Liver (tissue), 3 donors: ENCODE measurements at regions not wholly inside any gene's neighbourhood (a gene's known extent, or its start where the extent isn't known, plus 50 kb on each side); places are given as distances from the start of the nearest gene placed in this dataset.

Experiments
- EGR1 ChIP-seq, 2 donors: IDR thresholded peaks; 2 replicates each; pipeline ENCODE4 v1.6.1; 2016 to 2018; ENCODE audit warnings: antibody characterized with exemption in 2 of 2, low read depth in 2 of 2
- FOXA1 ChIP-seq: IDR thresholded peaks from 2 replicates; pipeline ENCODE4 v1.6.1; 2016; ENCODE audit warnings: antibody characterized with exemption
- GABPA ChIP-seq, 2 donors: IDR thresholded peaks in 1 of 2; conservative IDR thresholded peaks in 1 of 2; 2 replicates each; pipeline ENCODE4 v1.6.1; 2016; ENCODE audit warnings: antibody characterized with exemption in 2 of 2, mild to moderate bottlenecking in 1 of 2, moderate library complexity in 1 of 2
- NR2F2 ChIP-seq: IDR thresholded peaks from 2 replicates; pipeline ENCODE4 v1.6.1; 2016; ENCODE audit warnings: antibody characterized with exemption
- RAD21 ChIP-seq, 2 donors: IDR thresholded peaks; 2 replicates each; pipeline ENCODE4 v1.6.1; 2016; ENCODE audit warnings: antibody characterized with exemption in 2 of 2, mild to moderate bottlenecking in 2 of 2
- RXRA ChIP-seq, 2 donors: IDR thresholded peaks; 2 replicates each; pipeline ENCODE4 v1.6.1; 2017 to 2018; ENCODE audit warnings: antibody characterized with exemption in 2 of 2, mild to moderate bottlenecking in 1 of 2
- SP1 ChIP-seq: IDR thresholded peaks from 2 replicates; pipeline ENCODE4 v1.6.1; 2018; ENCODE audit warnings: antibody characterized with exemption, mild to moderate bottlenecking
- TAF1 ChIP-seq: conservative IDR thresholded peaks from 2 replicates; pipeline ENCODE4 v1.6.1; 2016; ENCODE audit warnings: antibody characterized with exemption, mild to moderate bottlenecking
- YY1 ChIP-seq: IDR thresholded peaks from 2 replicates; pipeline ENCODE4 v1.6.1; 2016; ENCODE audit warnings: antibody characterized with exemption, mild to moderate bottlenecking
- TF ChIP-seq, protein P1 (sequence below): fragments of 150-350 bp; IDR thresholded peaks from 2 replicates; pipeline ENCODE4 v1.5.1; 2017; ENCODE audit warnings: improper control_type of control experiment, low read depth, low read length; ENCODE audit not compliant: missing input control
- TF ChIP-seq, protein P2 (sequence below): IDR thresholded peaks from 2 replicates; pipeline ENCODE4 v1.6.1; 2016; ENCODE audit warnings: antibody characterized with exemption
- TF ChIP-seq, protein P3 (sequence below): IDR thresholded peaks from 2 replicates; pipeline ENCODE4 v1.6.1; 2016; ENCODE audit warnings: antibody characterized with exemption, mild to moderate bottlenecking
- donor health status: healthy.
- donor health status: healthy.

DNA sequence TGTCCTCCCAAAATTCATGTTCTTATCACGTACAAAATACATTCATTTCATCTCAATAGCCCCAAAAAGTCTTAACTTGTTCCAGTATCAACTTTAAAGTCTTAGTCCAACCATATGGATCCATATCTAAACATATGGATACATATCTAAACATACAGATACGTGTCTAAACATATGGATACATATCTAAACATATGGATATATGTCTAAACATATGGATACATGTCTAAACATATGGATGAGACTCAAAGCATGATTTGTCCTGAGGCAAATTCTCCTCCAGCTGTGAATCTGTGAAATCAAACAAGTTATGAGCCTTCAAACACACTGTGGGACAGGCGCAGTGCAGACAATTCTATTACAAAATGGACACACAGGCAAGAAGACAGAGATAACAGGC is 709.0 kb downstream of the TBC1D22A start:
- TF ChIP-seq YY1 (no peak), TAF1 (no peak), FOXA1 (no peak), NR2F2 (no peak), RXRA (IDR thresholded peaks at IDR 0.05) (no peak), RAD21 (IDR thresholded peaks at IDR 0.05) (no peak), EGR1 (IDR thresholded peaks at IDR 0.05; ENCODE audit: low read depth in 2 of 2) (no peak), SP1 (no peak), GABPA (IDR thresholded peaks at IDR 0.05 in 1 of 2, conservative IDR thresholded peaks at IDR 0.05 in 1 of 2) (no peak)
- TF ChIP-seq, protein P1, sequence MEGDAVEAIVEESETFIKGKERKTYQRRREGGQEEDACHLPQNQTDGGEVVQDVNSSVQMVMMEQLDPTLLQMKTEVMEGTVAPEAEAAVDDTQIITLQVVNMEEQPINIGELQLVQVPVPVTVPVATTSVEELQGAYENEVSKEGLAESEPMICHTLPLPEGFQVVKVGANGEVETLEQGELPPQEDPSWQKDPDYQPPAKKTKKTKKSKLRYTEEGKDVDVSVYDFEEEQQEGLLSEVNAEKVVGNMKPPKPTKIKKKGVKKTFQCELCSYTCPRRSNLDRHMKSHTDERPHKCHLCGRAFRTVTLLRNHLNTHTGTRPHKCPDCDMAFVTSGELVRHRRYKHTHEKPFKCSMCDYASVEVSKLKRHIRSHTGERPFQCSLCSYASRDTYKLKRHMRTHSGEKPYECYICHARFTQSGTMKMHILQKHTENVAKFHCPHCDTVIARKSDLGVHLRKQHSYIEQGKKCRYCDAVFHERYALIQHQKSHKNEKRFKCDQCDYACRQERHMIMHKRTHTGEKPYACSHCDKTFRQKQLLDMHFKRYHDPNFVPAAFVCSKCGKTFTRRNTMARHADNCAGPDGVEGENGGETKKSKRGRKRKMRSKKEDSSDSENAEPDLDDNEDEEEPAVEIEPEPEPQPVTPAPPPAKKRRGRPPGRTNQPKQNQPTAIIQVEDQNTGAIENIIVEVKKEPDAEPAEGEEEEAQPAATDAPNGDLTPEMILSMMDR = no peak
- TF ChIP-seq, protein P2, sequence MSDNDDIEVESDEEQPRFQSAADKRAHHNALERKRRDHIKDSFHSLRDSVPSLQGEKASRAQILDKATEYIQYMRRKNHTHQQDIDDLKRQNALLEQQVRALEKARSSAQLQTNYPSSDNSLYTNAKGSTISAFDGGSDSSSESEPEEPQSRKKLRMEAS = no peak
- TF ChIP-seq, protein P3, sequence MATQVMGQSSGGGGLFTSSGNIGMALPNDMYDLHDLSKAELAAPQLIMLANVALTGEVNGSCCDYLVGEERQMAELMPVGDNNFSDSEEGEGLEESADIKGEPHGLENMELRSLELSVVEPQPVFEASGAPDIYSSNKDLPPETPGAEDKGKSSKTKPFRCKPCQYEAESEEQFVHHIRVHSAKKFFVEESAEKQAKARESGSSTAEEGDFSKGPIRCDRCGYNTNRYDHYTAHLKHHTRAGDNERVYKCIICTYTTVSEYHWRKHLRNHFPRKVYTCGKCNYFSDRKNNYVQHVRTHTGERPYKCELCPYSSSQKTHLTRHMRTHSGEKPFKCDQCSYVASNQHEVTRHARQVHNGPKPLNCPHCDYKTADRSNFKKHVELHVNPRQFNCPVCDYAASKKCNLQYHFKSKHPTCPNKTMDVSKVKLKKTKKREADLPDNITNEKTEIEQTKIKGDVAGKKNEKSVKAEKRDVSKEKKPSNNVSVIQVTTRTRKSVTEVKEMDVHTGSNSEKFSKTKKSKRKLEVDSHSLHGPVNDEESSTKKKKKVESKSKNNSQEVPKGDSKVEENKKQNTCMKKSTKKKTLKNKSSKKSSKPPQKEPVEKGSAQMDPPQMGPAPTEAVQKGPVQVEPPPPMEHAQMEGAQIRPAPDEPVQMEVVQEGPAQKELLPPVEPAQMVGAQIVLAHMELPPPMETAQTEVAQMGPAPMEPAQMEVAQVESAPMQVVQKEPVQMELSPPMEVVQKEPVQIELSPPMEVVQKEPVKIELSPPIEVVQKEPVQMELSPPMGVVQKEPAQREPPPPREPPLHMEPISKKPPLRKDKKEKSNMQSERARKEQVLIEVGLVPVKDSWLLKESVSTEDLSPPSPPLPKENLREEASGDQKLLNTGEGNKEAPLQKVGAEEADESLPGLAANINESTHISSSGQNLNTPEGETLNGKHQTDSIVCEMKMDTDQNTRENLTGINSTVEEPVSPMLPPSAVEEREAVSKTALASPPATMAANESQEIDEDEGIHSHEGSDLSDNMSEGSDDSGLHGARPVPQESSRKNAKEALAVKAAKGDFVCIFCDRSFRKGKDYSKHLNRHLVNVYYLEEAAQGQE = no peak
